Endothelial cell of umbilical vein (primary cell): ENCODE measurements at regions not wholly inside any gene's neighbourhood (a gene's known extent, or its start where the extent isn't known, plus 50 kb on each side); places are given as distances from the start of the nearest gene placed in this dataset.

Source experiments
- BruUV-seq: library from RNA; stranded (reverse); fragments of 400-500 nt; replicated peaks from 2 replicates; lab custom pipeline; 2021; lab: Mats Ljungman, UMichigan
- CTCF ChIA-PET: fragments of 300-600, 350-600 bp; sonication (Branson Sonifier 250); formaldehyde crosslinking; loops from one replicate; lab custom pipeline; 2021; ENCODE audit warnings: antibody characterized with exemption, inconsistent platforms; lab: Charles Lee
- POLR2A ChIA-PET: fragments of 300-600, 350-600 bp; sonication (Branson Sonifier 250); formaldehyde crosslinking; loops from one replicate; lab custom pipeline; 2021; ENCODE audit warnings: antibody characterized with exemption, inconsistent platforms; lab: Charles Lee
- DNase-seq: peaks from one replicate; pipeline ENCODE4 v3.0.0-alpha.2; 2011; ENCODE audit warnings: low read depth, low spot score
- FAIRE-seq: peaks from 2 replicates; lab custom pipeline; 2011; peaks lifted over from hg19 to GRCh38; lab: Jason Lieb, UNC
- H2AFZ ChIP-seq: 2 replicates; pipeline ENCODE4 v1.6.0; 2012; ENCODE audit warnings: low read depth, low read length, control low read depth, inconsistent platforms
- H3K27ac ChIP-seq: 2 replicates; pipeline ENCODE4 v1.5.1; 2011; ENCODE audit warnings: low read depth, mild to moderate bottlenecking, control low read depth, low read length, moderate library complexity; ENCODE audit not compliant: insufficient read depth
- H3K27me3 ChIP-seq, 2 experiments: 2 replicates each; pipeline versions ENCODE4 v1.6.0 to v1.6.1; 2011; ENCODE audit warnings: low read length in 2 of 2, mixed read lengths in 1 of 2; ENCODE audit not compliant: control insufficient read depth in 2 of 2, insufficient read depth in 2 of 2
- H3K36me3 ChIP-seq, 2 experiments: 2 replicates in 1 of 2; 3 replicates in 1 of 2; pipeline ENCODE4 v1.5.1; 2011; ENCODE audit warnings: low read length in 2 of 2, mild to moderate bottlenecking in 1 of 2, moderate library complexity in 1 of 2; ENCODE audit not compliant: control insufficient read depth in 2 of 2, insufficient read depth in 2 of 2; ENCODE audit errors: extremely low read depth in 1 of 2
- H3K4me1 ChIP-seq: 3 replicates; pipeline ENCODE4 v1.5.1; 2011; ENCODE audit warnings: mild to moderate bottlenecking, low read length; ENCODE audit not compliant: control insufficient read depth, insufficient read depth; ENCODE audit errors: extremely low read depth
- H3K4me2 ChIP-seq: 2 replicates; pipeline ENCODE4 v1.6.1; 2011; ENCODE audit warnings: low read length, control low read depth, mixed read lengths; ENCODE audit not compliant: insufficient read depth
- H3K4me3 ChIP-seq, 3 experiments: fragments of 200-600 bp in 1 of 3; sonication (generic), shearing (Covaris generic) in 1 of 3; replicated peaks in 1 of 3; 2 replicates each; pipeline ENCODE4 v1.5.1; 2011 to 2016; ENCODE audit warnings: control low read depth in 3 of 3, low read length in 3 of 3, mild to moderate bottlenecking in 2 of 3, inconsistent platforms in 1 of 3, low read depth in 1 of 3, moderate library complexity in 1 of 3; ENCODE audit not compliant: insufficient read depth in 1 of 3
- H3K79me2 ChIP-seq: 2 replicates; pipeline ENCODE4 v1.6.0; 2012; ENCODE audit warnings: low read length, inconsistent platforms; ENCODE audit not compliant: control insufficient read depth, insufficient read depth
- H3K9ac ChIP-seq: replicated peaks from 2 replicates; pipeline ENCODE3; 2011; ENCODE audit warnings: low read length, control low read depth; ENCODE audit not compliant: insufficient read depth; ENCODE audit errors: extremely low read depth
- H3K9me1 ChIP-seq: replicated peaks from 3 replicates; pipeline ENCODE4 v1.6.0; 2011; ENCODE audit warnings: mild to moderate bottlenecking, low read length; ENCODE audit not compliant: control insufficient read depth, insufficient read depth; ENCODE audit errors: extremely low read depth
- H3K9me3 ChIP-seq: replicated peaks from 2 replicates; pipeline ENCODE4 v1.5.1; 2012; ENCODE audit warnings: low read length, inconsistent platforms; ENCODE audit not compliant: control insufficient read depth, insufficient read depth
- H4K20me1 ChIP-seq: replicated peaks from 2 replicates; pipeline ENCODE3; 2011; ENCODE audit warnings: mild to moderate bottlenecking, low read length; ENCODE audit not compliant: control insufficient read depth, insufficient read depth; ENCODE audit errors: extremely low read depth
- EZH2 ChIP-seq: IDR thresholded peaks from 2 replicates; pipeline ENCODE4 v1.6.1; 2012; ENCODE audit warnings: borderline replicate concordance, low read depth, mild to moderate bottlenecking, moderate library complexity, low read length, inconsistent platforms; ENCODE audit not compliant: severe bottlenecking
- FOS ChIP-seq: IDR thresholded peaks from 2 replicates; pipeline ENCODE4 v1.6.1; 2011; ENCODE audit warnings: mild to moderate bottlenecking, low read length, moderate library complexity, borderline replicate concordance; ENCODE audit not compliant: insufficient read depth
- GATA2 ChIP-seq: IDR thresholded peaks from 2 replicates; pipeline ENCODE4 v1.7.0; 2011; ENCODE audit warnings: low read depth, mild to moderate bottlenecking, moderate library complexity, mixed read lengths, low read length; ENCODE audit not compliant: insufficient read length, insufficient read depth
- JUN ChIP-seq: IDR thresholded peaks from 2 replicates; pipeline ENCODE4 v1.6.1; 2011; ENCODE audit warnings: borderline replicate concordance, low read depth; ENCODE audit not compliant: insufficient read length, insufficient read depth
- MAX ChIP-seq: IDR thresholded peaks from 2 replicates; pipeline ENCODE4 v1.6.1; 2011; ENCODE audit not compliant: insufficient read depth, insufficient read length
- MYC ChIP-seq: IDR thresholded peaks from one replicate; pipeline ENCODE4 v1.6.1; 2011; ENCODE audit warnings: mild to moderate bottlenecking, low read depth, low read length
- POLR2A ChIP-seq: IDR thresholded peaks from 2 replicates; pipeline ENCODE4 v1.6.1; 2012; ENCODE audit warnings: low read depth, mild to moderate bottlenecking, control low read depth, low read length
- POLR2AphosphoS5 ChIP-seq: IDR thresholded peaks from 2 replicates; pipeline ENCODE4 v1.6.1; 2012; ENCODE audit warnings: low read depth, mild to moderate bottlenecking, control low read depth, low read length, moderate library complexity; ENCODE audit not compliant: insufficient read depth
- dilution Hi-C: fragments of 300-500 bp; cut with MboI; formaldehyde crosslinking; loops from one replicate; pipeline ENCODE4 v1.15.0; 2019; ENCODE audit warnings: low sequenced_read_pairs; ENCODE audit not compliant: extremely low pct_ligation_motif_present
- intact Hi-C: fragments of 100-400 bp; cut with micrococcal nuclease; formaldehyde crosslinking; loops from one replicate; pipeline ENCODE4 v1.10.0; 2022
- TF ChIP-seq, protein P1 (sequence below), 2 donors: IDR thresholded peaks; 1 replicate in 1 of 2; 2 replicates in 1 of 2; pipeline ENCODE4 v1.5.1; 2011; ENCODE audit warnings: low read length in 2 of 2, mild to moderate bottlenecking in 2 of 2, moderate library complexity in 2 of 2, control low read depth in 1 of 2, inconsistent platforms in 1 of 2, low read depth in 1 of 2; ENCODE audit not compliant: insufficient read depth in 1 of 2; ENCODE audit errors: extremely low read depth in 1 of 2

DNA sequence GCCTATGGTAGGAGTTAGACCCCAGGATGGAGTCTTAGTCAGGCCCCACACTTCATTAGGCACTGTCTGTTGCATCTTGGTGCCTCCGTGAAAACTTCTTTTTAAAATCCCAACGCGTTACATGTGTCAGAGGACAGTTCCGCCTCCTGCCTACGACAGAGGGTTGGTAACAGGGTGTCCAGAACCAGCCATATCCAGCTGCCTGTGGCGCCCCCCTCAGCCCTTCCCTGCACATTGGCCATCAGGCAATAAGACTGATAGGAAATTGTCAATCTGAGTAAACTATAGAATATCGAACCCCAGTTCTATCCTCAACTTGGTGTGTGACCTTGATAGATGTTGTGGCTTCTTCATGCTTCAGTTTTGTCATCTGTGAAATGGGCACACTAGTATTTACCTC lies 108.6 kb upstream of the CSF3R start:
- dilution Hi-C loops: no loop called here
- no peak for DNase-seq
- Histone ChIP-seq H3K9me3 (no peaks in the 10 kb centered on the region), H3K27ac (no peak overlapping the region), H4K20me1 (no peaks in the 10 kb centered on the region), H3K36me3 (no peaks in the 10 kb centered on the region), H3K27me3 (peaks cover 0 to 8% of the 10 kb centered on the region in 2 experiments), H3K79me2 (no peaks in the 10 kb centered on the region), H3K4me1 (no peaks in the 10 kb centered on the region), H3K9me1 (no peaks in the 10 kb centered on the region), H3K4me3 (no peak overlapping the region), H3K9ac (no peak overlapping the region), H2AFZ (no peak overlapping the region), H3K4me2 (no peak overlapping the region)
- POLR2A ChIA-PET: no interaction called here
- no peak for FAIRE-seq
- no peak for TF ChIP-seq POLR2A
- TF ChIP-seq MYC: no peak
- TF ChIP-seq, protein P1, sequence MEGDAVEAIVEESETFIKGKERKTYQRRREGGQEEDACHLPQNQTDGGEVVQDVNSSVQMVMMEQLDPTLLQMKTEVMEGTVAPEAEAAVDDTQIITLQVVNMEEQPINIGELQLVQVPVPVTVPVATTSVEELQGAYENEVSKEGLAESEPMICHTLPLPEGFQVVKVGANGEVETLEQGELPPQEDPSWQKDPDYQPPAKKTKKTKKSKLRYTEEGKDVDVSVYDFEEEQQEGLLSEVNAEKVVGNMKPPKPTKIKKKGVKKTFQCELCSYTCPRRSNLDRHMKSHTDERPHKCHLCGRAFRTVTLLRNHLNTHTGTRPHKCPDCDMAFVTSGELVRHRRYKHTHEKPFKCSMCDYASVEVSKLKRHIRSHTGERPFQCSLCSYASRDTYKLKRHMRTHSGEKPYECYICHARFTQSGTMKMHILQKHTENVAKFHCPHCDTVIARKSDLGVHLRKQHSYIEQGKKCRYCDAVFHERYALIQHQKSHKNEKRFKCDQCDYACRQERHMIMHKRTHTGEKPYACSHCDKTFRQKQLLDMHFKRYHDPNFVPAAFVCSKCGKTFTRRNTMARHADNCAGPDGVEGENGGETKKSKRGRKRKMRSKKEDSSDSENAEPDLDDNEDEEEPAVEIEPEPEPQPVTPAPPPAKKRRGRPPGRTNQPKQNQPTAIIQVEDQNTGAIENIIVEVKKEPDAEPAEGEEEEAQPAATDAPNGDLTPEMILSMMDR (IDR thresholded peaks at IDR 0.05; ENCODE audit: extremely low read depth in 1 of 2, insufficient read depth in 1 of 2, low read depth in 1 of 2, low read length in 2 of 2): no peak
- no peak for TF ChIP-seq JUN
- TF ChIP-seq GATA2: no peak
- TF ChIP-seq MAX: no peak
- TF ChIP-seq FOS: no peak
- TF ChIP-seq EZH2: no peak
- no peak for TF ChIP-seq POLR2AphosphoS5
- no TSS peak for BruUV-seq
- intact Hi-C loops: no loop called here
- CTCF ChIA-PET: interaction anchor here (0.8 to 1.3 kb wide), 2 partner anchors 15 to 18 kb away, joined by 3 read pairs; no protein-coding TSS in a partner anchor
